ENCODE measurements at regions not wholly inside any gene's neighbourhood (a gene's known extent, or its start where the extent isn't known, plus 50 kb on each side); places are given as distances from the start of the nearest gene placed in this dataset.

DNA sequence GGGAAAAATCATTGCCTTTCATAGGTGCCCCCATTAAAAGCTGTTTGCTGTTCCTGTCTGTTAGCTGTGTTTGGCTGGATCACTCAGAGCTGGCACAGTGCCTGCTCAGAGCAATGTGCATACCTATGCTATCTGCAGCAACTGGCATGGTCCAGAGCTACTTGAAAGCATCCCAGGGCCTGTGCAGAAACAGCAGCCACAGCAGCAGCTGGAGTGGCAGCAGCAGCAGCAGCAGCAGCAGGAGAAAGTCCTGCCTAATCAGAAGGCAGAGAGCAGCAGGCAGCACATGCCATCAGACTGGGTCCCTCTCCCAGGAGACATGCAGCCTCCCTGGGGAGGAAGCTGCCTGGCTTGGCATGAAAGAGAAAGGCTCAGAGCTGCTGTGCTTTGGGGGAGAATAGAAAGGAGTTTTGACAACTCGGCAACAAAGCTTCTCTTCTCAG is 243.8 kb upstream of the WWC1 start:
- Histone ChIP-seq H3K27ac (ENCODE audit: low read depth in 2 of 2, low read length in 1 of 2) (no peak overlapping the region), H3K9me3 (ENCODE audit: control insufficient read depth in 2 of 2, insufficient read depth in 1 of 2, low read depth in 1 of 2, low read length in 1 of 2) (no peaks in the 10 kb centered on the region), H3K4me1 (ENCODE audit: control insufficient read depth in 2 of 2, insufficient read depth in 2 of 2, low read length in 1 of 2) (peaks cover 0 to 3% of the 10 kb centered on the region in 2 donors), H3K36me3 (ENCODE audit: control insufficient read depth in 2 of 2, insufficient read depth in 2 of 2, low read length in 1 of 2) (no peaks in the 10 kb centered on the region), H3K4me3 (ENCODE audit: low read depth in 1 of 2, low read length in 2 of 2) (no peak overlapping the region), H3K27me3 (ENCODE audit: control insufficient read depth in 1 of 2, insufficient read depth in 2 of 2, low read length in 2 of 2) (no peaks in the 10 kb centered on the region)
- WGBS, 2 donors: 34 to 48% methylated on average over 1 of the region's 1 CpG

DNA sequence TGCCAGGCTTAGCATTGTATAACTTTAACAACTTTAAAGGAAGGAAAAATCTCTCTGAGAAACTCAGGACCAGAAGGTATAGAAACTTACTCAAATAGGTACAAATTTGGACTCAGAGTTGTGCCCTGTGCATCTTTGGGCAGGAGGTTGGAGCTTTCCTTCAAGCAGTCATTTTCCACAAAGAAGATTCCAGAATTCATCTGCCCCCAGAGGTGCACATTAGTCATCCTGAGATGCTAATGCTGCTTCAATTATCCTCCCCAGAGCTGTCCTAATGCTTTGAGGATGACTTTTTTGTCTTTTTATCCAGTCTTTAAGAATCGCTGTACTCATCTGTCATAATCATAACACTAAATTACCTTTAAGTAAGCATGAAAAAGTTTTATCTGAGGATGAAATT is 243.0 kb upstream of the WWC1 start:
- no peaks in the 10 kb centered on the region for H3K27me3 ChIP-seq (ENCODE audit: control insufficient read depth in 1 of 2, insufficient read depth in 2 of 2, low read length in 2 of 2)

DNA sequence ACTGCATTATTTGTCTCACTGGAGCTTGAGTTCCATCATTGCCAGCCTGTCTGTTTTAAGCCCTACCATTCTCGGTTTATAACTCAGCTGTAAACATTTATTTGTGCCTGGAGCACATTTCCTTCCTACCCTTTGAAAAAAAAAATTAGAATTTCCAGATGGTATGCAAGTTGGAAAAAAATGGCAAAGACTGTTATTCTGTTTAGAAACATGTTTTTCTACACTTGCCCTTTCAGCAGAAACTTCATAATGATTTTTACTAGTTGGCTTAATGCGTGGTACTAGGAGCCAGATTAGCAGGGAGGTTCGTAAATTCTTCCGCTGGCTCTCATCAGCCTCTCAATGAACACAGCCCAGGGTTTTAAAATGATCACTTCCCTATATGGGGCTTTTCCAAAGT is 238.8 kb upstream of the WWC1 start:
- 71 to 75% methylated on average over 4 of the region's 4 CpGs for WGBS, 2 donors
- no peaks in the 10 kb centered on the region for H3K9me3 ChIP-seq (ENCODE audit: control insufficient read depth in 2 of 2, insufficient read depth in 1 of 2, low read depth in 1 of 2, low read length in 1 of 2)
- H3K4me1 ChIP-seq (ENCODE audit: control insufficient read depth in 2 of 2, insufficient read depth in 2 of 2, low read length in 1 of 2): peaks cover 0 to under 1% of the 10 kb centered on the region in 2 donors
- no peaks in the 10 kb centered on the region for H3K36me3 ChIP-seq (ENCODE audit: control insufficient read depth in 2 of 2, insufficient read depth in 2 of 2, low read length in 1 of 2)
- H3K27me3 ChIP-seq (ENCODE audit: control insufficient read depth in 1 of 2, insufficient read depth in 2 of 2, low read length in 2 of 2): no peaks in the 10 kb centered on the region
- H3K4me3 ChIP-seq (ENCODE audit: low read depth in 1 of 2, low read length in 2 of 2): no peak overlapping the region
- H3K27ac ChIP-seq (ENCODE audit: low read depth in 2 of 2, low read length in 1 of 2): no peak overlapping the region

More for the DNA sequence above, 243.0 kb upstream of the WWC1 start:
- Histone ChIP-seq H3K36me3 (ENCODE audit: control insufficient read depth in 2 of 2, insufficient read depth in 2 of 2, low read length in 1 of 2) (no peaks in the 10 kb centered on the region), H3K9me3 (ENCODE audit: control insufficient read depth in 2 of 2, insufficient read depth in 1 of 2, low read depth in 1 of 2, low read length in 1 of 2) (no peaks in the 10 kb centered on the region), H3K27ac (ENCODE audit: low read depth in 2 of 2, low read length in 1 of 2) (no peak overlapping the region), H3K4me3 (ENCODE audit: low read depth in 1 of 2, low read length in 2 of 2) (no peak overlapping the region), H3K4me1 (ENCODE audit: control insufficient read depth in 2 of 2, insufficient read depth in 2 of 2, low read length in 1 of 2) (peaks cover 0 to 3% of the 10 kb centered on the region in 2 donors)
- WGBS, 2 donors: 76 to 92% methylated on average over 1 of the region's 1 CpG

DNA sequence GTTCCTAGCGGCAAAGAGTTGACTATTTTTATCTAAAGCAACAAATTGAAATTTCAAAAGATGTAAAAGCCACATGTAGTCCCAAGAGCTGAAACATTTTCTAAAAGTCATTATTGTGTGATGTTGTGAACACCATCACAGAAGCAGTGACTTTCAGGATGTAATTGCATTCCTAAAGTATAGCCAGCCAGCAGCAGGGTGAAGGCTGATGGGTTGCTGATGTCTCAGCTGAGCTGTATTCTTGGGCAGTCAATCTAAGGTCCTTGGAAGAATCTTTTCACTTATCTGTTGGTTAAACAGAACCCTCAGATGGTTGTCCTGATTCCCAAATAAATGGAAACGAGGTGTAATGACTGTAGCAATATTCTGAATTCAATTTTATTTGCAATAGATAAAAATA is 237.4 kb upstream of the WWC1 start:
- WGBS, 2 donors: 77 to 80% methylated on average over 2 of the region's 2 CpGs
- no peak overlapping the region for H3K27ac ChIP-seq (ENCODE audit: low read depth in 2 of 2, low read length in 1 of 2)

DNA sequence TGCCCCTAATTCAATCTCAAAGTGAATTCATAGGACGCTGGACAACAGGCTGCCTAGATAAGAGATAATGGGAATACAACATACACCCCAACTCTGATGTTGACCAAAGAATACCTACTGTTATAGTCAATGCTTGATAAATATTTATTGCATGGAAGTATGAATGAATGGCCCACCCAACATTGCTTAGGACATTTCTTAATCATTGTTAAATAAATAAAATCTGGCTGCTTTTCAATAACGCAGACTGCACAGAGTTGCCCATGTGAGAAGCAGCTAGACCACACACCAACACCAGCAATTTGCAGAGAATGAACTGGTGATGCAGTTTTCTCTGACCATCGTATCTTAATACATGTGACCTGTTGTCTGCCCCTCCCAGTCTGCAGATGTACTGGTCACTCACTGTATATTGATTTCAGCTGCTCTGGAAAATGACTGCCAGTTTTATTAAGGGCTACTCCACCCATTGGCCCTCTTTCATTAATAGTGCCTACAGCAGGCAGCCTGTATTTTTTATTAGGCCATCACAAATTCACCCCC is 236.2 kb upstream of the WWC1 start:
- Histone ChIP-seq H3K4me3 (ENCODE audit: low read depth in 1 of 2, low read length in 2 of 2) (no peak overlapping the region), H3K36me3 (ENCODE audit: control insufficient read depth in 2 of 2, insufficient read depth in 2 of 2, low read length in 1 of 2) (no peaks in the 10 kb centered on the region), H3K4me1 (ENCODE audit: control insufficient read depth in 2 of 2, insufficient read depth in 2 of 2, low read length in 1 of 2) (no peaks in the 10 kb centered on the region), H3K27ac (ENCODE audit: low read depth in 2 of 2, low read length in 1 of 2) (no peak overlapping the region), H3K27me3 (ENCODE audit: control insufficient read depth in 1 of 2, insufficient read depth in 2 of 2, low read length in 2 of 2) (no peaks in the 10 kb centered on the region), H3K9me3 (ENCODE audit: control insufficient read depth in 2 of 2, insufficient read depth in 1 of 2, low read depth in 1 of 2, low read length in 1 of 2) (no peaks in the 10 kb centered on the region)
- WGBS, 2 donors: 72 to 80% methylated on average over 3 of the region's 3 CpGs

More for the DNA sequence above, 237.4 kb upstream of the WWC1 start:
- no peaks in the 10 kb centered on the region for H3K36me3 ChIP-seq (ENCODE audit: control insufficient read depth in 2 of 2, insufficient read depth in 2 of 2, low read length in 1 of 2)
- H3K9me3 ChIP-seq (ENCODE audit: control insufficient read depth in 2 of 2, insufficient read depth in 1 of 2, low read depth in 1 of 2, low read length in 1 of 2): no peaks in the 10 kb centered on the region
- H3K4me3 ChIP-seq (ENCODE audit: low read depth in 1 of 2, low read length in 2 of 2): no peak overlapping the region
- no peaks in the 10 kb centered on the region for H3K4me1 ChIP-seq (ENCODE audit: control insufficient read depth in 2 of 2, insufficient read depth in 2 of 2, low read length in 1 of 2)
- no peaks in the 10 kb centered on the region for H3K27me3 ChIP-seq (ENCODE audit: control insufficient read depth in 1 of 2, insufficient read depth in 2 of 2, low read length in 2 of 2)

DNA sequence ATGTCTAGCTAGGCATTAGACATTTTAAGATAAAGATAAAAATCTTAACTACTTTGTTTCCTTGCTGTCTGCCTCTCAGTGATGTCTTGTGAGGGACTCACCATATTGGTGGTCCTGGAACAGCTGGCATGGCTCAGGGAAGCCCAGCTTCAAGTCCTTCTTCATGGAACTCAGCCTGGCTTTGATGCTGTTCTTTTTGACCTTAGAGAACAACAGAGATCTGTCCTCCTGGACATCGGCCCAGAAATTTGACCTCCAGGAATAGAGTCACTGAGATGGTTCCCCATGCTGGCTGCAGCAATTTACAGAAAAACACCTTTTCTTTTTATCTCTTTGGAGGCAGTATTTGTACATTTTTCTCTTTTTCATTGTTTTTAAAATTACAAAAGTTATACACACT is 235.5 kb upstream of the WWC1 start:
- no peaks in the 10 kb centered on the region for H3K27me3 ChIP-seq (ENCODE audit: control insufficient read depth in 1 of 2, insufficient read depth in 2 of 2, low read length in 2 of 2)
- H3K4me3 ChIP-seq (ENCODE audit: low read depth in 1 of 2, low read length in 2 of 2): no peak overlapping the region
- no peak overlapping the region for H3K27ac ChIP-seq (ENCODE audit: low read depth in 2 of 2, low read length in 1 of 2)
- 54 to 60% methylated on average over 1 of the region's 1 CpG for WGBS, 2 donors
- no peaks in the 10 kb centered on the region for H3K9me3 ChIP-seq (ENCODE audit: control insufficient read depth in 2 of 2, insufficient read depth in 1 of 2, low read depth in 1 of 2, low read length in 1 of 2)
- no peaks in the 10 kb centered on the region for H3K36me3 ChIP-seq (ENCODE audit: control insufficient read depth in 2 of 2, insufficient read depth in 2 of 2, low read length in 1 of 2)
- no peaks in the 10 kb centered on the region for H3K4me1 ChIP-seq (ENCODE audit: control insufficient read depth in 2 of 2, insufficient read depth in 2 of 2, low read length in 1 of 2)

DNA sequence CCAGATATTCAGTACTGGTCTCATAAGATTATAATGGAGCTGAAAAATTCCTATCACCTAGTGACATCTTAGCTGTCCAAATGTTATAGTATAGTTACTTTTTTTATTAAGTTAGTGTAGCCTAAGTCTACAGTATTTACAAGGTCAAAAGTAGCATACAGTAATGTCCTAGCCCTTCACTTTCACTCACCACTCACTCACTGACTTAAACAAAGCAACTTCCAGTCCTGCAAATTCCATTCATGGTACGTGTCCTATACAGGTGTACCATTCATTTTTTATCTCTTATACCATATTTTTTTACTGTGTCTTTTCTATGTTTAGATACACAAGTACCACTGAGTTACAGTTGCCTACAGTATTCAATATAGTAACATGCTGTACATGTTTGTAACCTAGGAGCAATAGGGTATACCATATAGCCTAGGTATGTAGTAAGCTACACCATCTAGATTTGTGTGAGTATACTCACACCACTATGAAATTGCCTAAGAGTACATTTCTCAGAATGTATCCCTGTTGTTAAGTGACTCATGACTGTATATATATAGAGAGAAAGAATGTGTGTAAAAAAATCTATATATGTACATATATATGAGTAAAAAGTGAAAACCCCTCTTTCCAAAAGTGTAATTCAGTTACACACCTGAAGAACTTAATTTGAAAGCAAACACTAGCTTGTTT is 234.8 kb upstream of the WWC1 start:
- H3K4me3 ChIP-seq (ENCODE audit: low read depth in 1 of 2, low read length in 2 of 2): no peak overlapping the region
- no peaks in the 10 kb centered on the region for H3K27me3 ChIP-seq (ENCODE audit: control insufficient read depth in 1 of 2, insufficient read depth in 2 of 2, low read length in 2 of 2)
- WGBS, 2 donors: 85 to 90% methylated on average over 1 of the region's 1 CpG
- H3K27ac ChIP-seq (ENCODE audit: low read depth in 2 of 2, low read length in 1 of 2): no peak overlapping the region
- no peaks in the 10 kb centered on the region for H3K36me3 ChIP-seq (ENCODE audit: control insufficient read depth in 2 of 2, insufficient read depth in 2 of 2, low read length in 1 of 2)
- H3K9me3 ChIP-seq (ENCODE audit: control insufficient read depth in 2 of 2, insufficient read depth in 1 of 2, low read depth in 1 of 2, low read length in 1 of 2): no peaks in the 10 kb centered on the region
- no peaks in the 10 kb centered on the region for H3K4me1 ChIP-seq (ENCODE audit: control insufficient read depth in 2 of 2, insufficient read depth in 2 of 2, low read length in 1 of 2)

DNA sequence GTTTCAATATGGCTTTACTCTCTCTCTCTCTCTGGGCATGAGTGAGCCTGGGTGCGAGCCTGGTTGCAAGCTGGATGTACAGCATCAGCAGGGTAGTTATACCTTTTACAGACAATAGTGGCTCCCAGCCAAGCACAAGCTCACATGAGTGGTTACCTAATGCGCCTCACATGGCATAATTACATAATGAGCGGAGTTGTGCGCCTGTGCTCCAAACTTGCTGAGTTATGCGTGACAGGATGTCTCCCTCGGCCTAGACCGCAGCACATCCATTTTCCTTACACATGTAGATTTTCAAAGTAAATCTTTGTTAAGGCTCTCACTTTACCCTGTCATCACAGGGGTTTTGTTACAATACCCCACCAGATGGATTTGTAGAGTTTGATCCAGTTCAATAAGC is 233.5 kb upstream of the WWC1 start:
- no peaks in the 10 kb centered on the region for H3K36me3 ChIP-seq (ENCODE audit: control insufficient read depth in 2 of 2, insufficient read depth in 2 of 2, low read length in 1 of 2)
- WGBS, 2 donors: 69 to 82% methylated on average over 7 of the region's 7 CpGs
- no peak overlapping the region for H3K4me3 ChIP-seq (ENCODE audit: low read depth in 1 of 2, low read length in 2 of 2)
- H3K9me3 ChIP-seq (ENCODE audit: control insufficient read depth in 2 of 2, insufficient read depth in 1 of 2, low read depth in 1 of 2, low read length in 1 of 2): no peaks in the 10 kb centered on the region
- H3K27ac ChIP-seq (ENCODE audit: low read depth in 2 of 2, low read length in 1 of 2): no peak overlapping the region
- no peaks in the 10 kb centered on the region for H3K27me3 ChIP-seq (ENCODE audit: control insufficient read depth in 1 of 2, insufficient read depth in 2 of 2, low read length in 2 of 2)
- H3K4me1 ChIP-seq (ENCODE audit: control insufficient read depth in 2 of 2, insufficient read depth in 2 of 2, low read length in 1 of 2): no peaks in the 10 kb centered on the region

DNA sequence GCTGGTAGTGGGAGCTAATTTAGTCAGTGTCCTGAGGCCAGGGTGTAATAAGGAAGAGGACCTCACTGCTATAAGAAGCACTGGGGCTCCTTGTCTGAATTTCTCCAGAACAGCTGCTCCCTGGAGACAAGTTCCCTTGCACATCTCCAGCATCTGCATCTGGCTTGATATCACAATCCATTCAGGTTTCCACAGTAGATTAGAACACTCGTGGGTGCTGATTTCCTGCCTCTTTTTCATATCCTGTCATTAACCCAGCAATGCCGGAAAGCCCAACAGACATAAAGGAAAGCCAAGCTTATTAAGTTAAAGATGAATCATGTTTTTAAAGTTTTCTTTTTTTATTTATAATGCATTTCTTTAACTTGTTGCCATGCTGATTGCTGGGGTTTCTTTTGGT is 232.3 kb upstream of the WWC1 start:
- Histone ChIP-seq H3K36me3 (ENCODE audit: control insufficient read depth in 2 of 2, insufficient read depth in 2 of 2, low read length in 1 of 2) (no peaks in the 10 kb centered on the region), H3K4me3 (ENCODE audit: low read depth in 1 of 2, low read length in 2 of 2) (no peak overlapping the region), H3K9me3 (ENCODE audit: control insufficient read depth in 2 of 2, insufficient read depth in 1 of 2, low read depth in 1 of 2, low read length in 1 of 2) (no peaks in the 10 kb centered on the region), H3K27ac (ENCODE audit: low read depth in 2 of 2, low read length in 1 of 2) (no peak overlapping the region), H3K27me3 (ENCODE audit: control insufficient read depth in 1 of 2, insufficient read depth in 2 of 2, low read length in 2 of 2) (no peaks in the 10 kb centered on the region), H3K4me1 (ENCODE audit: control insufficient read depth in 2 of 2, insufficient read depth in 2 of 2, low read length in 1 of 2) (no peaks in the 10 kb centered on the region)
- 43 to 49% methylated on average over 2 of the region's 2 CpGs for WGBS, 2 donors

DNA sequence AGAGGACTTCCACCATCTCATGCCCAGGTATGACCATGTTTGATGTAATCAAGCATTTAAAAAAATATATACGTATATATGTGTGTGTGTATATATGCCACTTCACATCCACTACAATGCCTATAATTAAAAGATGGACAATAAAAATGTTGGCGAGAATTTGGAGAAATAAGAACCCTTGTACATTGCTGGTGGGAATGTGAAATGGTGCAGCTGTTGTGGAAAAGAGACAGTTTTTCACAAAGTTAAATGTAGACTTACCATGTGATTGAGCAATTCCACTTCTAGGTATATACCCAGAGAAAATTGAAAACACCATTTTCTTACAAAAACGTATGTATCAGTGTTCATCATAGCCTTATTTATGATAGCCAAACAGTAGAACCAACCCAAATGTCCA is 229.2 kb upstream of the WWC1 start:
- H3K4me1 ChIP-seq (ENCODE audit: control insufficient read depth in 2 of 2, insufficient read depth in 2 of 2, low read length in 1 of 2): no peaks in the 10 kb centered on the region
- no peak overlapping the region for H3K27ac ChIP-seq (ENCODE audit: low read depth in 2 of 2, low read length in 1 of 2)
- no peaks in the 10 kb centered on the region for H3K36me3 ChIP-seq (ENCODE audit: control insufficient read depth in 2 of 2, insufficient read depth in 2 of 2, low read length in 1 of 2)
- H3K27me3 ChIP-seq (ENCODE audit: control insufficient read depth in 1 of 2, insufficient read depth in 2 of 2, low read length in 2 of 2): no peaks in the 10 kb centered on the region
- no peaks in the 10 kb centered on the region for H3K9me3 ChIP-seq (ENCODE audit: control insufficient read depth in 2 of 2, insufficient read depth in 1 of 2, low read depth in 1 of 2, low read length in 1 of 2)
- 86 to 89% methylated on average over 3 of the region's 3 CpGs for WGBS, 2 donors
- no peak overlapping the region for H3K4me3 ChIP-seq (ENCODE audit: low read depth in 1 of 2, low read length in 2 of 2)
